ENCODE measurements at regions not wholly inside any gene's neighbourhood (a gene's known extent, or its start where the extent isn't known, plus 50 kb on each side); places are given as distances from the start of the nearest gene placed in this dataset.

GRCh38 chr12:66838366-66838765 is 159.5 kb upstream of the GRIP1 start:
- DNase-seq (ENCODE audit: low read depth) = no peak
- TF ChIP-seq, protein P1, sequence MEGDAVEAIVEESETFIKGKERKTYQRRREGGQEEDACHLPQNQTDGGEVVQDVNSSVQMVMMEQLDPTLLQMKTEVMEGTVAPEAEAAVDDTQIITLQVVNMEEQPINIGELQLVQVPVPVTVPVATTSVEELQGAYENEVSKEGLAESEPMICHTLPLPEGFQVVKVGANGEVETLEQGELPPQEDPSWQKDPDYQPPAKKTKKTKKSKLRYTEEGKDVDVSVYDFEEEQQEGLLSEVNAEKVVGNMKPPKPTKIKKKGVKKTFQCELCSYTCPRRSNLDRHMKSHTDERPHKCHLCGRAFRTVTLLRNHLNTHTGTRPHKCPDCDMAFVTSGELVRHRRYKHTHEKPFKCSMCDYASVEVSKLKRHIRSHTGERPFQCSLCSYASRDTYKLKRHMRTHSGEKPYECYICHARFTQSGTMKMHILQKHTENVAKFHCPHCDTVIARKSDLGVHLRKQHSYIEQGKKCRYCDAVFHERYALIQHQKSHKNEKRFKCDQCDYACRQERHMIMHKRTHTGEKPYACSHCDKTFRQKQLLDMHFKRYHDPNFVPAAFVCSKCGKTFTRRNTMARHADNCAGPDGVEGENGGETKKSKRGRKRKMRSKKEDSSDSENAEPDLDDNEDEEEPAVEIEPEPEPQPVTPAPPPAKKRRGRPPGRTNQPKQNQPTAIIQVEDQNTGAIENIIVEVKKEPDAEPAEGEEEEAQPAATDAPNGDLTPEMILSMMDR (IDR thresholded peaks at IDR 0.05; ENCODE audit: insufficient read depth, low read length) = no peak
- no peak overlapping the region for H3K4me3 ChIP-seq (ENCODE audit: low read depth, low read length)

- TF ChIP-seq, protein P1 (IDR thresholded peaks at IDR 0.05; ENCODE audit: insufficient read depth, low read length) = no peak
- no peak overlapping the region for H3K4me3 ChIP-seq (ENCODE audit: low read depth, low read length)
- no peak for DNase-seq (ENCODE audit: low read depth)
These were observed 170.1 kb upstream of the GRIP1 start for GRCh38 chr12:66848967-66849366.

- DNase-seq (ENCODE audit: low read depth) = no peak
- TF ChIP-seq, protein P1 (IDR thresholded peaks at IDR 0.05; ENCODE audit: insufficient read depth, low read length) = no peak
- no peak overlapping the region for H3K4me3 ChIP-seq (ENCODE audit: low read depth, low read length)
These were observed 172.3 kb upstream of the GRIP1 start for GRCh38 chr12:66851134-66851533.

- no peak overlapping the region for H3K4me3 ChIP-seq (ENCODE audit: low read depth, low read length)
- TF ChIP-seq, protein P1 (IDR thresholded peaks at IDR 0.05; ENCODE audit: insufficient read depth, low read length) = no peak
- no peak for DNase-seq (ENCODE audit: low read depth)
These were observed 173.2 kb upstream of the GRIP1 start for GRCh38 chr12:66852091-66852490.

- no peak for DNase-seq (ENCODE audit: low read depth)
- TF ChIP-seq, protein P1 (IDR thresholded peaks at IDR 0.05; ENCODE audit: insufficient read depth, low read length) = no peak
- no peak overlapping the region for H3K4me3 ChIP-seq (ENCODE audit: low read depth, low read length)
These were observed 173.9 kb upstream of the GRIP1 start for GRCh38 chr12:66852765-66853164.

- TF ChIP-seq, protein P1 (IDR thresholded peaks at IDR 0.05; ENCODE audit: insufficient read depth, low read length) = no peak
- no peak for DNase-seq (ENCODE audit: low read depth)
- H3K4me3 ChIP-seq (ENCODE audit: low read depth, low read length) = no peak overlapping the region
These were observed 181.0 kb upstream of the GRIP1 start for GRCh38 chr12:66859751-66860440.

Data from fibroblast of the aortic adventitia (primary cell).